HG03108 (cell line): ENCODE measurements at regions not wholly inside any gene's neighbourhood (a gene's known extent, or its start where the extent isn't known, plus 50 kb on each side); places are given as distances from the start of the nearest gene placed in this dataset.

ENCODE experiments used
- ATAC-seq: cut with Tn5 transposase; IDR thresholded peaks from one replicate; pipeline ENCODE4 v1.9.1; 2021; ENCODE audit warnings: moderate library complexity; ENCODE audit not compliant: unreplicated experiment

DNA sequence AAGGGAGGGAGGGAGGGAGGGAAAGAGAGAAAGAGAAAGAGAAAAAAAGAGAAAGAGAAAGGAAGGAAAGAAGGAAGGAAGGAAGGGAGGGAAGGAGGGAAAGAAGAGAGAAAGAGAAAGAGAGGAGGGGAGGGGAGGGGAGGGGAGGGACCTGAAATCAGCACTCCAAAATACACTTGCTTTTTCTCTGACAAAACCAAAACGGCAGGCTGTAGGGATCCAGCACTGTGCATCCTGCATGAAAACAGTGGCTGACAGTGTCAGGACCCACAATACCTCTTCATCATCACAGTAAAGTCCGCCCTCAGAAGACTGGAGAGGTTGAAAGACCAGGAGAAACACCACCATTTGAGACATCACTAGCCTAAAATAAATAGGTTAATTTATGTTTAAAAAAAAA is 156.0 kb upstream of the SOD1 start:
- no peak for ATAC-seq

GRCh38 chr21:31502537-31503143 is 156.9 kb upstream of the SOD1 start:
- ATAC-seq: no peak

- ATAC-seq: no peak
Measured at GRCh38 chr21:31501926-31502325, 157.6 kb upstream of the SOD1 start.

DNA sequence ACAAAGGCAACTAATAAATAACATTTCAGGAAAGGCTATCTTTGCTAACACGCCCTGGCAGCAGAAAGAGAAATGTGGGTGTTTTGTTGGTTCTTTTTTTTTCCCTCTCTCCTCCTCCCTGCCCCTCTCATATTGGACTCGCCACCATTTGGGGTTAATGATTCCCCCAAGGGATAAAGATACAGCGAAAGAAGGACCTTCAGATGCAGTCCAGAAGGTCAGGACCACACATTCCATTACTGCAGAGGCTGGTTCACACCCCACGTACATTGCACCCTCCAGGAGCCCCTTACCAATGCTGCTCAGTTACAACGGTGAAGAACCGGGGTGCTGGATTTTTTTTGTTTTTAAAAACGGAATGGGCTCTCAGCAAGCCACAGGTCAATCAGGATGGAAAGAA is 156.9 kb upstream of the TIAM1 start:
- no peak for ATAC-seq

DNA sequence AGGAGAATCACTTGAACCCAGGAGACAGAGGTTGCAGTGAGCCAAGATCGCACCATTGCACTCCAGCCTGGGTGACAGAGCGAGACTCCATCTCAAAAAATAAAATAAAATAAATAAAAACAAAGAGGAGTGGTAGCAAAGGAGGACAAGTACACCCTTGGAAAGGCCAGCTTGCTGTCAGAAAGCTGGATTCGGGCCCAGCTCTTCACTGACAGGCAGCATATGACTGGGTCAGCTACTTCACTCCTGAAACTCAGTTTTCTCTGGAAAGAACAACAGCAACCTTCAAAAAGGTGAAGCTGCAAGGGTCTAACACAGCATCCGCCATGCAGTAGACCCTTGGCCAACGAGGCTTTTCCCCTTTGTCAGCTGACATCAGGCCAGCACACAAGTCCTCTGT is 156.0 kb upstream of the TIAM1 start:
- ATAC-seq: no peak

DNA sequence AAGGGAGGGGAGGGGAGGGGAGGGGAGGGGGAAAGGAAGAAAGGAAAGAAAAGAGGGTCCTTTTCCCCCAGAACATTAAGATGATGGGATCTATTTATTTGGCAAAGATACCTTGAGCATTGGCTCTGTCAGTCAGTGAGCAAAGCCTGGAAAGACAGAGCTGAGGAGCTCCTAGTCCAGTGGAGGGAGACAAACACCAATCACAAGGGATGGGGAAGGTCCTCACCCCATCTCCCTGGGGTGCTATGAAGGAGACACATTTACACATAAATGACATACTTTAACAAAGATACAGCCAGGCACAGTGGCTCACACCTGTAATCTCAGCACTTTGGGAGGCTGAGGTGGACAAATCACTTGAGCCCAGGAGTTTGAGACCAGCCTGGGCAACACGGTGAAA is 154.9 kb upstream of the TIAM1 start:
- no peak for ATAC-seq

DNA sequence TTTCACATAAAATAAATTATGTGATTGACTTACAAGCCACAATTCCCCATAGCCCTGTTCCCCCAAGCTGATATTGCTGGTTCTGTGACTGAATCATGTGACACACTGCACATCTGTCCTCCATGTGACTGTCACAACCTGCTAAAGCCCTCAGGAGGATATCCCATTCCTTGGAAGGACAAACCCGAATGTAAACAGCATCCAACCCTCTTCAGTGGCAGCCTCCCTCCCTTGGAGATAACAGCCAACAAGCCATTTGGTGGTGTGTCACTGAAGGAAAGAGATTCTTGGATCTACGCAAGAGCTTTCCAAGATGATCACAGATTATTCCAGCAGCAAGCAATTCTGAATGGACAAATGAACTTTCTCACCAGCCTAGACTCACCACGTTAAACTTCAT is 153.9 kb upstream of the TIAM1 start:
- ATAC-seq: no peak

- no peak for ATAC-seq
Measured at GRCh38 chr21:31493350-31493880, 149.4 kb upstream of the TIAM1 start.

- no peak for ATAC-seq
Measured at GRCh38 chr21:31491617-31492016, 147.6 kb upstream of the TIAM1 start.

DNA sequence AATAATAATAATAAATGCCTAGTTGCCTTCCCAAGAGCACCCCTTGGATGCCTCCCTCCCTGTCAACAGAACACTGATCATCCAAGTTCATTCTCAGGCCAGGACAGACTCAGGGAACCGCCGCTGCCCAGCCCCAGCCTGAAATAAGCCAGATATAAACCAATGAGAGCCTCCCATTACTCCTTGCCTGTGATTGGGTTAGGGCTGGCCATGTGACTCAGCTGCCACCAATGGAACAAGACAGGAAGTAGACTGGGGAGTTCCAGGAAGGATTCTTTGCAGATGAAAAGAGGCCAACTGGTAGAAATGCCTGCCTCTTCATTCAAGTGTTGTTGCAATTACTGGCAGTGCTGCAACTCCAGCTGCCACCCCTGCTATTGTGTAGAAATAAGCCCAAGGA is 146.4 kb upstream of the TIAM1 start:
- ATAC-seq: no peak

DNA sequence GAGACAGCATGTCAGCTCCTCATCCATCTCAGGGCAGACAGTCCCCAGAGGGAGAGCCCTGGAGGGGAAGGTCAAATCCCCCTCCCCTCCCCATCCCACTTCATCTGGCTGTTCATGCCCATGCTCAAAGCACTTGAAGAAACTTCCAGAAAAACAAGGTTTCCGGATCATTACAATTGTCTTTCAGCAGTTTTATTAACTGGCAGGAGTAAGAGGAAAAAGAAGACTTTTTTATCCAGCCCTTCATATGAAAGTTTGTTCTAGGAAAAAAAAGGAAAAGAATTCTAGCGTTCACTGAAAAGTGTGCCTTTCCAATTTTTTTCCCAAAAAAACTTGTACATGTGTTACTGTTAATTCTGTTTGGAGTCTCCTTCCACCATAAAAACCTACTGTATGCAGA is 145.7 kb upstream of the TIAM1 start:
- ATAC-seq: no peak

GRCh38 chr21:31489014-31489413 is 145.0 kb upstream of the TIAM1 start:
- ATAC-seq: no peak

GRCh38 chr21:31484219-31484618 is 140.2 kb upstream of the TIAM1 start:
- no peak for ATAC-seq

DNA sequence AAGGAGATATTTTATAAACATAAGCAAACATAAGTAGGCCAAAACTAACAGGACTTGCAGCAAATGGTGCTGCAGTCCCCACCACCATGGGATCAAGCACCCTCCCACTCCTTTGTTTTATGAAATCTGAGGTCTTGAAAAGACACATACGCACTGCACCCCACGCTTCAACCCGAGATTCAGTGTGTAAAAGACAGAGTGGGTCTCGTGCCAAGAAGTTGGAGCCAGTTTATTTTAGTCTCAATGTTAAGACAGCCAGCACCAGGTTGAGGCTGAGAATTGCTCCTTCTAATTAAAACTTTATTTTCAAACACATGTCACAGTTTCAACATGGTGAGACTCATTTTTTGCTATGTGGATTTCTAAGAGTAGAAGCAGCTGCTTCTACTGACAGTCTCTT is 139.1 kb upstream of the TIAM1 start:
- ATAC-seq: no peak

DNA sequence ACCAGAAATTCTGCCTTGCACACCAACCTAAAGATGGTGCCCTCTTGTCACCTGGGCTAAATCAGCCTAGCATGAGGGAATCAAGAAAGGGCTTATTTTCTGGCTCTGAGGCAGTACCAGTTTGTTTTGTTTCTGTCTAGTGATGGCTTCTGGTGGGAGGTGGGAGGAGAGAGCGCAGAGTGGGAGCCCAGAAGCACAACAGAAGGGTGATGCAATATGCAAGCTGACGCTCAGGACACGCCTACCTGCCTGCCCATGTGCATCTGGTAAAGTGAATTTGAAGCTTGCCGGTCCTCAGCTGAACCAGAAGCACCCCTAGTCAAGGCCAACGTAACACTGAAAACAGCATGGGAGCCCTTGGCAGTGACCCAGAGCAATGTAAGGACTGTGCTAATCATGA is 138.4 kb upstream of the TIAM1 start:
- ATAC-seq: no peak

- ATAC-seq: no peak
Measured at GRCh38 chr21:31480228-31480627, 136.2 kb upstream of the TIAM1 start.

- ATAC-seq: no peak
Measured at GRCh38 chr21:31479714-31480113, 135.7 kb upstream of the TIAM1 start.

DNA sequence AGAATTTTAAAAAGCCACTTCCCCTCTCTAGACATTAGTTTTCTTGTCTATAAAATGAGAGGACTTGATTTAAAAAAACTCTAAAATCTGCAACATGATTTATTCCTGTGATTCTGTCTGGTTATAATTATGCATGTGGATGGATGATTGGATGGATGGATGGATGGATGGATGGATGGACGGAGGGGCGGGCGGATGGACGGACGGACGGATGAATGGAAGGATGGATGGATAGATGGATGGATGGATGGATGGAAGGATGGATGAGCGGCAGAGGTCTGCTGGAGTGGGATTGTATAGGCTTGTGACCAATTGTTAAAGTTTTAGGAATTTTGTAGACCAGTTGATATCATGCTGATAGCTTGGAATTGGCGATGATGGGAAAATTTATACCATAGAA is 135.2 kb upstream of the TIAM1 start:
- no peak for ATAC-seq

DNA sequence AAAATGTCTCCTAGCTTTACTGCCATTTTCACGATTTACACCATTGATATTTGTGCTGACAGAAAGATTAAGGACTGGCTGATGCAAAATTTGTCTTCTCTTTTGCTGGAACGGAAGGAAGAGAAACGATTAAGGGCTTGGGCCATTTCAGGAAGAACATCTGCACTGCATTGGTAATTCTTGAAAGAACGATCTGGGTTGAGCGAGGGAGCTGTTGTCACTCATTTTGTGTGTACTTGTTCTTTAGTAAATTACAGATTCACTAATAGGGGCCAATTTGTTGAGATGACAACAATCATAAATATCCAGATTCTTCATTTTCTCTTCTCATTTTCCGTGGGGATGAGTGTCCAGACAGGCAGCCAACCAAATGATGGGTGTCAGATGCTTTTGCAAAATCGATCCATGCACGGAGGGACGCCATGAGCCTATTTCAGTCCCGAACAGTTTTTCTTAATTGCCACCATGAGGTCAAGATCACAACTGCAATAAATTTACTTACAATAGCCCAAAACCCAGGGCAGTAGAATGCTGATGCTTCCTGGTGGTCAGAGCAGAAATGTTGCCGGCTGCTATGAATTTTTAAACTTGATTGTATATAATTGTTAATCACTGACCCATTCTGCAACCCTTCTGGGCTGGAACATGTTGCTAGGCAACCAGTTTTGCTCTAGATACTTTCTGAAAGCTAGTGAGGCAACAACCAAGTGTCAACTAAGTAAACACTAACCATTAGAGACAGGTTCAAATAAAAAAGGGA is 132.4 kb upstream of the TIAM1 start:
- no peak for ATAC-seq

- ATAC-seq: no peak
Measured at GRCh38 chr21:31475223-31475622, 131.2 kb upstream of the TIAM1 start.

- ATAC-seq: no peak
Measured at GRCh38 chr21:31473685-31474345, 129.8 kb upstream of the TIAM1 start.

DNA sequence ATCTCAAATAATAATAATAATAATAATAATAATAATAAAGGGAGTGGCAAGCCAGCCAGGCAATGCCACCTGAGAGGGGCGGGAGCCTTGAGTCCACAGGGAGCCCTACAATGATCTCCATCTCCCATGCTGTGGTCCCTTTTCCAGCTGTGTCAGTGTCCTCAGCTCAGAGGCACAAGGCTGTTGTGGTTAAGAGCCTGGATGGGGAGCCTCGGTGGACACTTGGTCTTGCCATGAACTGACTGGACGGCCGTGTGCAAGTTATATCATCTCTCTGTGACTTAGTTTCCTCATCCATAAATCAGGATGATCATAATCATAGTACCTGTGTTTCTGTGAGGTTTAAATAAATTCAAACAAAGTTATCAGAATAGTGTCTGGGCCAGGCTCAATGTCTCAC is 127.8 kb upstream of the TIAM1 start:
- ATAC-seq: no peak
